Neural cell (in vitro differentiated cells): ENCODE measurements at regions not wholly inside any gene's neighbourhood (a gene's known extent, or its start where the extent isn't known, plus 50 kb on each side); places are given as distances from the start of the nearest gene placed in this dataset.

Source experiments
- CTCF ChIP-seq: fragments of 450-650 bp; IDR thresholded peaks from 2 replicates; pipeline ENCODE4 v1.5.1; 2014; ENCODE audit warnings: antibody characterized with exemption, mild to moderate bottlenecking, moderate library complexity; ENCODE audit not compliant: poor library complexity, severe bottlenecking
- EP300 ChIP-seq: fragments of 450-650 bp; conservative IDR thresholded peaks from 2 replicates; pipeline ENCODE4 v1.6.1; 2014; ENCODE audit warnings: antibody characterized with exemption, mild to moderate bottlenecking, moderate library complexity; ENCODE audit not compliant: poor library complexity, severe bottlenecking
- EZH2 ChIP-seq: fragments of 200-600, 300-800 bp; shearing (Covaris generic), sonication (generic); IDR thresholded peaks from 2 replicates; pipeline ENCODE4 v1.6.1; 2014; ENCODE audit warnings: antibody characterized with exemption, low read length, borderline replicate concordance, mild to moderate bottlenecking; ENCODE audit not compliant: insufficient read depth, poor library complexity, severe bottlenecking
- POLR2AphosphoS5 ChIP-seq: IDR thresholded peaks from 2 replicates; pipeline ENCODE4 v1.6.1; 2012
- TAF1 ChIP-seq: IDR thresholded peaks from 2 replicates; pipeline ENCODE4 v1.6.1; 2012; ENCODE audit warnings: low read depth
- TF ChIP-seq, protein P1 (sequence below): IDR thresholded peaks from 2 replicates; pipeline ENCODE4 v1.6.1; 2012; ENCODE audit warnings: borderline replicate concordance

DNA sequence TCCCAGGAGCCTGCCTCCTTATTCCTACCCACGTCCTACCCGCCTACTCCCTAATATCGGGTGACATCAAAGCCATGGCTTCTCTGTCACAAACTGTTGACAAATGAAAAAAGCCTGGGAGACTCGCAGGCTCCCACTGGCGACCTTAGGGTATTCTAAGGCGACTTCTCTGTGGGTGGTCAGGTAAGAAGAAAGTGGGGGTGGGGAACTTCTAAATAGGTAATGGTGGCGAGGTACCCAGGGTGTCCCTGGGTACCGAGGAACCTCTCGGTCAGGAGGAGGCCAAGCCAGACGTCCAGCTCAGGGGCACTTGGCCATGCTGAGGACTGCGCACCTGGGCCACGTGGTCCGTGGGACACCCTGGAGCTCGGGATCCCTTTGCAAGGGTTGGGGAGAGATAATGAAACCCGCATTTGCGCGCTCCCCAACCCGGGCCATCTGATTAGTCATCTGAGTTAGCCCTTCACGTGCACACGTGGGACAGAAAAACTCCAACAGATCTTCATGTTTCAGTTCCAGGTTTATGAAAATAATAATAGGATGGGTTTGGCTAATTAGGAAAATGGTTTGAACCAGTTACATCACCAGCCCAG is 78.2 kb downstream of the NR2F2 start:
- TF ChIP-seq EP300: no peak
- TF ChIP-seq, protein P1, sequence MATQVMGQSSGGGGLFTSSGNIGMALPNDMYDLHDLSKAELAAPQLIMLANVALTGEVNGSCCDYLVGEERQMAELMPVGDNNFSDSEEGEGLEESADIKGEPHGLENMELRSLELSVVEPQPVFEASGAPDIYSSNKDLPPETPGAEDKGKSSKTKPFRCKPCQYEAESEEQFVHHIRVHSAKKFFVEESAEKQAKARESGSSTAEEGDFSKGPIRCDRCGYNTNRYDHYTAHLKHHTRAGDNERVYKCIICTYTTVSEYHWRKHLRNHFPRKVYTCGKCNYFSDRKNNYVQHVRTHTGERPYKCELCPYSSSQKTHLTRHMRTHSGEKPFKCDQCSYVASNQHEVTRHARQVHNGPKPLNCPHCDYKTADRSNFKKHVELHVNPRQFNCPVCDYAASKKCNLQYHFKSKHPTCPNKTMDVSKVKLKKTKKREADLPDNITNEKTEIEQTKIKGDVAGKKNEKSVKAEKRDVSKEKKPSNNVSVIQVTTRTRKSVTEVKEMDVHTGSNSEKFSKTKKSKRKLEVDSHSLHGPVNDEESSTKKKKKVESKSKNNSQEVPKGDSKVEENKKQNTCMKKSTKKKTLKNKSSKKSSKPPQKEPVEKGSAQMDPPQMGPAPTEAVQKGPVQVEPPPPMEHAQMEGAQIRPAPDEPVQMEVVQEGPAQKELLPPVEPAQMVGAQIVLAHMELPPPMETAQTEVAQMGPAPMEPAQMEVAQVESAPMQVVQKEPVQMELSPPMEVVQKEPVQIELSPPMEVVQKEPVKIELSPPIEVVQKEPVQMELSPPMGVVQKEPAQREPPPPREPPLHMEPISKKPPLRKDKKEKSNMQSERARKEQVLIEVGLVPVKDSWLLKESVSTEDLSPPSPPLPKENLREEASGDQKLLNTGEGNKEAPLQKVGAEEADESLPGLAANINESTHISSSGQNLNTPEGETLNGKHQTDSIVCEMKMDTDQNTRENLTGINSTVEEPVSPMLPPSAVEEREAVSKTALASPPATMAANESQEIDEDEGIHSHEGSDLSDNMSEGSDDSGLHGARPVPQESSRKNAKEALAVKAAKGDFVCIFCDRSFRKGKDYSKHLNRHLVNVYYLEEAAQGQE: no peak
- no peak for TF ChIP-seq CTCF
- TF ChIP-seq POLR2AphosphoS5: no peak
- TF ChIP-seq TAF1: no peak
- TF ChIP-seq EZH2: no peak
